H1 (cell line): ENCODE measurements at regions not wholly inside any gene's neighbourhood (a gene's known extent, or its start where the extent isn't known, plus 50 kb on each side); places are given as distances from the start of the nearest gene placed in this dataset.
"Not testable (repeated sequence)": the region's sequence is repeated elsewhere in the genome, so short reads cannot be mapped to it uniquely, and the experiment has no call there.

Experiments used
- CTCF ChIA-PET: fragments of 300-600 bp; sonication (Branson Sonifier 250); formaldehyde crosslinking; loops from one replicate; lab custom pipeline; 2021; ENCODE audit not compliant: partially characterized antibody; lab: Charles Lee
- POLR2A ChIA-PET: fragments of 300-600 bp; sonication (Branson Sonifier 250); formaldehyde crosslinking; loops from one replicate; lab custom pipeline; 2021; ENCODE audit warnings: inconsistent platforms; ENCODE audit not compliant: partially characterized antibody; lab: Charles Lee
- DNase-seq, 2 experiments: peaks; one replicate each; pipeline versions ENCODE4 v3.0.0 to v3.0.0-alpha.2; 2010 to 2022; ENCODE audit warnings: low spot score in 2 of 2, low read depth in 1 of 2, mixed read lengths in 1 of 2
- FAIRE-seq: peaks from 2 replicates; lab custom pipeline; 2011; peaks lifted over from hg19 to GRCh38; lab: Jason Lieb, UNC
- H2AFZ ChIP-seq: 2 replicates; pipeline ENCODE4 v1.8.1; 2012; ENCODE audit warnings: low read length, inconsistent platforms
- H2AK5ac ChIP-seq: 2 replicates; pipeline ENCODE4 v1.6.1; 2013; ENCODE audit warnings: low read depth, low read length
- H2BK120ac ChIP-seq: replicated peaks from 2 replicates; pipeline ENCODE3; 2013; ENCODE audit warnings: low read depth, low read length, inconsistent platforms
- H2BK12ac ChIP-seq: 2 replicates; pipeline ENCODE4 v1.6.1; 2013; ENCODE audit warnings: low read depth, low read length
- H2BK15ac ChIP-seq: 2 replicates; pipeline ENCODE4 v1.6.1; 2013; ENCODE audit warnings: low read length
- H2BK20ac ChIP-seq: 2 replicates; pipeline ENCODE4 v1.6.1; 2013; ENCODE audit warnings: low read length
- H2BK5ac ChIP-seq: 2 replicates; pipeline ENCODE4 v1.6.1; 2013; ENCODE audit warnings: low read depth, low read length
- H3K14ac ChIP-seq: 2 replicates; pipeline ENCODE4 v1.6.1; 2013; ENCODE audit warnings: inconsistent platforms; ENCODE audit not compliant: insufficient read length
- H3K18ac ChIP-seq: 2 replicates; pipeline ENCODE4 v1.6.1; 2013; ENCODE audit warnings: low read length; ENCODE audit errors: extremely low read depth
- H3K23ac ChIP-seq: 2 replicates; pipeline ENCODE4 v1.6.1; 2013; ENCODE audit warnings: inconsistent platforms; ENCODE audit not compliant: insufficient read length
- H3K23me2 ChIP-seq: 2 replicates; pipeline ENCODE4 v1.6.1; 2013; ENCODE audit warnings: low read depth, low read length
- H3K27ac ChIP-seq: 2 replicates; pipeline ENCODE4 v1.6.1; 2011; ENCODE audit warnings: low read depth, low read length, inconsistent platforms
- H3K27me3 ChIP-seq, 4 experiments: replicated peaks in 1 of 4; 1 replicate in 1 of 4; 2 replicates in 3 of 4; pipeline versions ENCODE4 v1.6.1 to v1.8.1; 2011 to 2013; ENCODE audit warnings: low read length in 3 of 4, mild to moderate bottlenecking in 3 of 4, inconsistent platforms in 2 of 4, mixed read lengths in 2 of 4, moderate library complexity in 1 of 4; ENCODE audit not compliant: control insufficient read depth in 3 of 4, insufficient read depth in 3 of 4; ENCODE audit errors: extremely low read depth in 1 of 4
- H3K36me3 ChIP-seq, 4 experiments: 2 replicates each; pipeline versions ENCODE4 v1.6.1 to v1.8.1; 2011 to 2013; ENCODE audit warnings: mild to moderate bottlenecking in 4 of 4, low read length in 3 of 4, moderate library complexity in 2 of 4, control low read depth in 1 of 4, inconsistent platforms in 1 of 4; ENCODE audit not compliant: insufficient read depth in 4 of 4, control insufficient read depth in 2 of 4
- H3K4ac ChIP-seq: replicated peaks from 2 replicates; pipeline ENCODE3; 2013; ENCODE audit warnings: low read length, low read depth, mixed read lengths, inconsistent platforms; ENCODE audit not compliant: insufficient read length
- H3K4me1 ChIP-seq, 4 experiments: replicated peaks in 1 of 4; 1 replicate in 1 of 4; 2 replicates in 3 of 4; pipeline versions ENCODE4 v1.6.1 to v1.8.1; 2011 to 2013; ENCODE audit warnings: low read length in 3 of 4, inconsistent platforms in 2 of 4, mixed read lengths in 1 of 4; ENCODE audit not compliant: insufficient read depth in 4 of 4, control insufficient read depth in 3 of 4
- H3K4me2 ChIP-seq, 2 experiments: 2 replicates each; pipeline versions ENCODE4 v1.6.1 to v1.8.1; 2011 to 2013; ENCODE audit warnings: low read depth in 2 of 2, low read length in 2 of 2, control low read depth in 1 of 2, inconsistent platforms in 1 of 2, mild to moderate bottlenecking in 1 of 2; ENCODE audit not compliant: insufficient read depth in 1 of 2
- H3K4me3 ChIP-seq, 4 experiments: fragments of 200-600, 300-600 bp in 1 of 4; sonication (generic), shearing (Covaris generic), sonication (Bioruptor Twin) in 1 of 4; 2 replicates each; pipeline versions ENCODE4 v1.5.1 to v1.8.1; 2011 to 2016; ENCODE audit warnings: low read length in 4 of 4, low read depth in 3 of 4, control low read depth in 2 of 4, inconsistent platforms in 2 of 4, mild to moderate bottlenecking in 2 of 4, mixed read lengths in 1 of 4, moderate library complexity in 1 of 4; ENCODE audit not compliant: insufficient read depth in 2 of 4; ENCODE audit errors: extremely low read depth in 1 of 4
- H3K56ac ChIP-seq: replicated peaks from 2 replicates; pipeline ENCODE3; 2013; ENCODE audit warnings: low read depth, mild to moderate bottlenecking, mixed read lengths, low read length, inconsistent platforms; ENCODE audit not compliant: insufficient read length
- H3K79me1 ChIP-seq: 2 replicates; pipeline ENCODE4 v1.6.1; 2013; ENCODE audit warnings: low read depth, low read length, control low read depth
- H3K79me2 ChIP-seq, 2 experiments: 2 replicates each; pipeline versions ENCODE4 v1.6.1 to v1.8.1; 2012 to 2013; ENCODE audit warnings: low read length in 2 of 2, mild to moderate bottlenecking in 2 of 2, inconsistent platforms in 1 of 2; ENCODE audit not compliant: insufficient read depth in 2 of 2, control insufficient read depth in 1 of 2
- H3K9ac ChIP-seq, 4 experiments: replicated peaks in 1 of 4; 1 replicate in 1 of 4; 2 replicates in 3 of 4; pipeline versions ENCODE4 v1.6.1 to v1.8.1; 2011 to 2013; ENCODE audit warnings: low read depth in 3 of 4, low read length in 3 of 4, control low read depth in 2 of 4, mild to moderate bottlenecking in 2 of 4, moderate library complexity in 2 of 4, inconsistent platforms in 1 of 4; ENCODE audit errors: extremely low read depth in 1 of 4
- H3K9me3 ChIP-seq, 2 experiments: 2 replicates each; pipeline versions ENCODE4 v1.6.1 to v1.8.1; 2012 to 2013; ENCODE audit warnings: mild to moderate bottlenecking in 2 of 2, moderate library complexity in 2 of 2, control low read depth in 1 of 2, inconsistent platforms in 1 of 2, low read depth in 1 of 2, low read length in 1 of 2, mixed read lengths in 1 of 2; ENCODE audit not compliant: insufficient read depth in 2 of 2
- H4K20me1 ChIP-seq, 2 experiments: replicated peaks in 1 of 2; 2 replicates each; pipeline versions ENCODE3 to v1.8.1; 2011 to 2013; ENCODE audit warnings: inconsistent platforms in 2 of 2, low read length in 2 of 2, mild to moderate bottlenecking in 1 of 2; ENCODE audit not compliant: insufficient read depth in 2 of 2, control insufficient read depth in 1 of 2
- H4K5ac ChIP-seq: 2 replicates; pipeline ENCODE4 v1.6.1; 2013; ENCODE audit warnings: low read length, low read depth, mixed read lengths, inconsistent platforms; ENCODE audit not compliant: insufficient read length
- H4K8ac ChIP-seq: 2 replicates; pipeline ENCODE4 v1.8.0; 2013; ENCODE audit warnings: mild to moderate bottlenecking, moderate library complexity, low read length, inconsistent platforms; ENCODE audit not compliant: insufficient read depth; ENCODE audit errors: extremely low read depth
- H4K91ac ChIP-seq: replicated peaks from 2 replicates; pipeline ENCODE3; 2013; ENCODE audit warnings: low read length, mixed read lengths, inconsistent platforms; ENCODE audit not compliant: insufficient read length
- WGBS, 2 experiments: shearing (Covaris generic) in 1 of 2; methylation state at CpG; one replicate each; pipeline versions ENCODE4 v1.1.6 to v1.1.7; 2013 to 2015; ENCODE audit warnings: low lambda C conversion rate in 2 of 2, mixed read lengths in 2 of 2, inconsistent platforms in 1 of 2, low coverage in 1 of 2, missing lambda C conversion rate in 1 of 2; ENCODE audit not compliant: insufficient replicate concordance in 2 of 2, insufficient coverage in 1 of 2, insufficient read length in 1 of 2; ENCODE audit errors: extremely low coverage in 1 of 2, missing lambda C conversion rate in 1 of 2; 5-methylcytosine and 5-hydroxymethylcytosine counted together

DNA sequence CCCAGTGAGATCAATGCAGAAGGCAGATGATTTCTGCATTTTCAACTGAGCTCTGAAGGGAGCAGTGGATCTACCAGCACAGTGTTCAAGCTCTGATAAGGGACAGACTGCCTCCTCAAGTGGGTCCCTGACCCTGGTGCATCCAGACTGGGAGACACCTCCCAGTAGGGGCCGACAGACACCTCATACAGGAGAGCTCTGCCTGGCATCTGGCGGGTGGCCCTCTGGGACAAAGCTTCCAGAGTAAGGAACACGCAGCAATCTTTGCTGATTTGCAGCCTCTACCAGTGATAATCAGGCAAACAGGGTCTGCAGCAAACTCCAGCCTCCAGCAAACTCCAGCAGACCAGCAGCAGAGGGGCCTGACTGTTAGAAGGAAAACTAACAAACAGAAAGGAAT is 152.9 kb upstream of the CCDC196 start:
- H2BK12ac ChIP-seq, H3K14ac ChIP-seq, H4K20me1 ChIP-seq, FAIRE-seq, H3K56ac ChIP-seq, H3K18ac ChIP-seq, H4K8ac ChIP-seq, H2BK120ac ChIP-seq, H3K4ac ChIP-seq, H3K4me2 ChIP-seq, H3K9ac ChIP-seq, POLR2A ChIA-PET, H2AFZ ChIP-seq, DNase-seq, H3K4me1 ChIP-seq, H3K23ac ChIP-seq, H2AK5ac ChIP-seq, H2BK15ac ChIP-seq, H3K27ac ChIP-seq, H3K36me3 ChIP-seq, H3K27me3 ChIP-seq, H3K9me3 ChIP-seq, H2BK5ac ChIP-seq, H2BK20ac ChIP-seq, H3K4me3 ChIP-seq, H3K23me2 ChIP-seq, H4K5ac ChIP-seq, H4K91ac ChIP-seq, H3K79me1 ChIP-seq, H3K79me2 ChIP-seq: not testable (repeated sequence)
- CTCF ChIA-PET = interaction anchor here (1.3 kb wide), 1 partner anchor 9 kb away, joined by 3 read pairs; no protein-coding TSS in a partner anchor
- WGBS, 2 experiments = 76% methylated on average over 3 of the region's 3 CpGs; no CpG with 5 or more reads in 1 of the 2 experiments
